GM12891 (cell line): ENCODE measurements at regions not wholly inside any gene's neighbourhood (a gene's known extent, or its start where the extent isn't known, plus 50 kb on each side); places are given as distances from the start of the nearest gene placed in this dataset.

Experiments
- PAX5 ChIP-seq: IDR thresholded peaks from 2 replicates; pipeline ENCODE4 v1.6.1; 2011; ENCODE audit warnings: low read length, moderate library complexity, mild to moderate bottlenecking; ENCODE audit not compliant: insufficient read depth, severe bottlenecking
- POLR2A ChIP-seq: IDR thresholded peaks from 2 replicates; pipeline ENCODE4 v1.6.1; 2011; ENCODE audit warnings: low read depth, low read length, control low read depth
- POLR2AphosphoS5 ChIP-seq: IDR thresholded peaks from 2 replicates; pipeline ENCODE4 v1.6.1; 2011; ENCODE audit warnings: low read depth, low read length, control low read depth
- POU2F2 ChIP-seq: IDR thresholded peaks from 2 replicates; pipeline ENCODE4 v1.6.1; 2011; ENCODE audit warnings: low read depth, mild to moderate bottlenecking, control low read depth, low read length, moderate library complexity
- SPI1 ChIP-seq: IDR thresholded peaks from 2 replicates; pipeline ENCODE4 v1.6.1; 2011; ENCODE audit warnings: low read depth, low read length, control low read depth
- TAF1 ChIP-seq: IDR thresholded peaks from 2 replicates; pipeline ENCODE4 v1.6.1; 2011; ENCODE audit warnings: low read depth, low read length, control low read depth

GRCh38 chr12:88737838-88738472 is 157.7 kb upstream of the KITLG start:
- TF ChIP-seq POLR2AphosphoS5 (no peak), POLR2A (no peak), SPI1 (no peak), TAF1 (no peak), POU2F2 (no peak), PAX5 (no peak)
